ENCODE measurements at regions not wholly inside any gene's neighbourhood (a gene's known extent, or its start where the extent isn't known, plus 50 kb on each side); places are given as distances from the start of the nearest gene placed in this dataset.
"Not testable (repeated sequence)": the region's sequence is repeated elsewhere in the genome, so short reads cannot be mapped to it uniquely, and the experiment has no call there.

DNA sequence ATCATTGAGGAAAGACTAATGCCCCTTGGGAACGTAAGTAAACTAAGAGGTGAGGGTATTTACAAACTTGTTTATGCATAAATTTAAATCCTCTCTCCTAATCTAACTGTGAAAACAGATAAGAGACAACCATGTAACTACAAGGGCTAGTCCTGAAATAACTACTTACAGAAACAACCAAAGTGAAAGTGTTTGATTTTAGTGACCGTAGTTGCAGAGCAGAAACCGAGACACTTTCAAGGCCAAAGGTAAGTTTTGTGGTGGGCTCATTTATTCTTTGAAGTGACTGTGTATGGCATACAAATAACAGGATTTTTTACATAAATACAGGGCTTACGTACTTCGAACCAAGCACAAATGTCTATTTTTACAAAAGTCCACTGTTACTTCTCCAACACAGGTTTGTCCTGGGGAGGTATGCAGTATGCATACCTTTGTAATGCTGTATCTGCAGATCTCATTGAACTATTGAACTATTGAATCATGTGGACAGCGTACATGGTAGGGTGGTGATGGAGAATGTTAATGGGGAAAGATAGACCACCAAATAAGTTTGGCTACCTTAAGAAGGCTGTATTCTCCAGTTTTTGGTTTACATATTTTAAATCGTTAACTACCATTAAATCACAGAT lies 99.6 kb upstream of the RBMS3 start:
- intact Hi-C loops (cut with micrococcal nuclease) = no loop called here

DNA sequence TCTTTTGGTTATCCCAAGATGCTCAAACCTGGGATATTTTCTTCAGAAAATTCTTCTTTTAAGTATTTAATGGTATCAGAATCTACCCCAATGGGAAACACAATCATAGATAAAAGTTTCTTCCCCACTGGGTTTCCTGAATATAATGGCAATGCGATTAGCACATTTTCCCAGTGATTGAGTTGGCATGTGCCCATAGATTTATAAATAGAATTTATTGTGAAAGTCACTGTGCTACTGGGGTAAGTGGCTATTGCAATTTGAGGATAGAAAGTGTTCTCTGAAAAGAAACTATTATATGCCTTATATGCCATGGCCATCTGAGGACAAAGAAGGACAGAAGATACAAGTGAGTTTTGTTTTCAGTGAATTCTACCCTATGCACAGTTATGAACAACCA lies 99.0 kb upstream of the RBMS3 start:
- intact Hi-C loops (cut with micrococcal nuclease) = no loop called here

DNA sequence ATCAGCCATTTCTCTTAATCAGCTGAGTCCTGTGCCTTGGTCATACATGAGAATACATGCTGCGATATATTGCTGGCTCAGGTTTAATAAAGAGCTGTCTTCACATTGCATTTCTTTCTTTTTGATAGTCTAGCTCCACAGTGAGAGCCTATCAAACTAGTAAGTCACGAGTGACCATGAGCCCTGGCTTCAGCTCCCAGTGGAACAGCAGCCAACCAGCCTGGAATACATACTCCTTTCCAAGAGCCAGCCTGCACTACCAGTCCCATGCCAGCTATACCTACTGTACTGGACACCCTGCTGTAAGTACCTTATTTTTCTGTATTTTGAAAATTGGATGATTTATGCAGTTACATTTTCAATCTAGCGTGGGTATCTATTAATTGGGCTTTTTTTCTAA lies 98.0 kb upstream of the RBMS3 start:
- intact Hi-C loops (cut with micrococcal nuclease) = not testable (repeated sequence)

GRCh38 chr3:29183346-29184087 lies 97.4 kb upstream of the RBMS3 start:
- intact Hi-C loops (cut with micrococcal nuclease) = no loop called here

DNA sequence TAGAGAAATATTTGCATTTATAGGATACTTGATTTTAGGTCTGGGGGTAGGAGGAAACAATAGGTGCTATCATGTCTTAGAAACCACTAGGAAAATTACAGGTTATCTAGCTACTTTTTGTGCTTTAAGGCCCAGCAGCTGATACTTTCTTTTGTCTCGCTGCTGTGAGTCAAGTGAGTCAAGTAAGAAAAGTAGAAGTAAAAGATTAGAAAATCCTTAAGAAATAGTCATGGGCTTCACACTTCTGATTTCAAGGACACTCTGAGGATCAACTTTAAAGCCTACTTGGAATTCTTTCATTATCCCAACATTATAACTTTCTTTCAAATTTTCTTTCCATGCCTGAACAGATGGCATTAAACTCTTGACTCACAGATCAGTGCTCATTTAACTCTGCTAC lies 95.2 kb upstream of the RBMS3 start:
- intact Hi-C loops (cut with micrococcal nuclease) = no loop called here

DNA sequence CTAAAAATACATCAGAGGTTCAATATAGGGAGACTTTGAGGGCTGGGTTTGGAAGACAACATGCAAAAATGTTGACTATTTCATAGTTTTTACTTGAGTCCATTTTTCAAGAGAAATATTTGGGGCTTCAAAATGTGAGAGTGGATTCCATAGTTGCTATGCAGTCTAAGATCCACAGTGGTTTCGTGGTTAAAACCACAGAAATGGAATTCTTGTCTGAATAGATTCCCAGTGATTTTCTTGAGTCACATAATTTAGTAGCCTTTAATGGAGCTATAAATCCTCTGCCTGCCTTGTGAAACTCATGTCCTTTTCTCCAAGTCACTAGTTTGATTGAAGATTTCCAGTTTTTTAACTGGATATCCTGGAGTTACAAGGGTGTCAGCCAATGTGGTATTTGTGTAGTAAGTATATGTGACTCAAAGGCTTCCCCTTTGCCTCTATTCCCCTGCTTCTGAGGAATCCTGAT lies 94.7 kb upstream of the RBMS3 start:
- intact Hi-C loops (cut with micrococcal nuclease) = no loop called here

DNA sequence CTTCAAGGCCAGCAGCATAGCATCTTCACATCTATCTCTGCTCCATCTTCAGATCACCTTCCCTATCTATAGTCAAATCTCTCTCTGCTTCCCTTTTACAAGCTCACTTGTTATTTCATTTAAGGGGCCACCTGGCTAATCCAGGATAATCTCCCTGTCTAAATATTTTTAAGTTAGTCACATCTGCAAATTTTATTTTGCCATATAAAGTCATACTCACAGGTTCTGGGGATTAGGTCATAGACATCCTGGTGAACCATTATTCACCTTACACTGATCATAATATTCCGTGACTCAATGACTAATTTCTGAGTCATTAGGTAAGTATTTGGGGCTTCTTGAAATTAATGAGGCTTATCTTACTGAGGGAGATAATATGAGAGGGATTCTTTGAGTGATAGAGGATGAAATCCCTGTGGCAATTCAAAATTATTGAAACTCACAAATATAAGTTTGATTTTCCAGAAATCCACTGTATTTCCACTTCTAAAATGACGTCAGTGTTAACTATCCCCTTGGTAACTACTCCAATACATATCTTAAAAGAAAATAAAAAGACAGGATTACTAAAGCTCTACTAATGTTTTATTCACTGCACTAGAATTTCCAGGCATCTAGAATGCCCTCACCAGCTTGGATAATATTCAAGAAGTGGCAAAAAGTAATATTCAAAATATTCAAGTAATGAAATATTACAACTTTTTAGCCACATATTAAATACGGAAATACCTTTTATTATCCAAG lies 93.7 kb upstream of the RBMS3 start:
- intact Hi-C loops (cut with micrococcal nuclease) = no loop called here

- intact Hi-C loops (cut with micrococcal nuclease) = no loop called here
Observed at GRCh38 chr3:29189328-29189727, 91.5 kb upstream of the RBMS3 start.

DNA sequence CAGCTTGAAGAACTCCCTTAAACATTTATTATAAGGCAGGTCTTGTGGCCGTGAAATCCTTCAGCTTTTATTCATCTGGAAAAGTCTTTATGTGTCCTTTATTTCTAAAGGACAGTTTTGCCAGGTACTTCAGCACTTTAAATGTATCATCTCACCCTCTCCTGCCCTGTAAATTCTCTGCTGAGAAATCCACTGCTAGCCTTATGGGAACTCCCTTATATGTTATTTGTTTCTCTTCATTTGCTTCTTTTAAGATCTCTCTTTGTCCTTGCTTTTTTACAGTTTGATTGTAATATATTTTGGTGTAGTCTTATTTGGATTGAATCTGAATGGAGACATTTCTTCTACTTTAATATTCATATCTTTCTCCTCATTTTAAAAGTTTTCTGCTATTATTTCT lies 86.7 kb upstream of the RBMS3 start:
- intact Hi-C loops (cut with micrococcal nuclease) = no loop called here

DNA sequence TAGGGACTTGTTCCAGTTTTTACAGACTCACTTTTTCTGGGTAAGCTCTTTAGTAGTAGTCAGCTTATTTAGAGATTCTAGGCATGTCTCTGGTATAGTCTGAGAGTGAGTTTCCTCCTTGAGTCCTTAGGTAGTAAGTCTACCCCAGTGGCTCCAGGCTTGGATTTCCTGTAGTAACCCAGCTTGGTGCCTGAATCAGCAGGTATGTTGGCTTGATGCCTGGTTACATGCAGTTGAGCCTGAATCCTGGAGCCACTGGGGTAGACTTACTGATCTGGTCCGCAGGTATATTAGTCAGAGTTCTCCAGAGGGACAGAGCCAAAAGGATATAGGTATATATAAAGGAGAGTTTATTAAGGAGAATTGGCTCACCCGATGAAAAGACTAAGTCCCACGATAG lies 85.8 kb upstream of the RBMS3 start:
- intact Hi-C loops (cut with micrococcal nuclease) = no loop called here

GRCh38 chr3:29201604-29202003 lies 79.3 kb upstream of the RBMS3 start:
- intact Hi-C loops (cut with micrococcal nuclease) = no loop called here

DNA sequence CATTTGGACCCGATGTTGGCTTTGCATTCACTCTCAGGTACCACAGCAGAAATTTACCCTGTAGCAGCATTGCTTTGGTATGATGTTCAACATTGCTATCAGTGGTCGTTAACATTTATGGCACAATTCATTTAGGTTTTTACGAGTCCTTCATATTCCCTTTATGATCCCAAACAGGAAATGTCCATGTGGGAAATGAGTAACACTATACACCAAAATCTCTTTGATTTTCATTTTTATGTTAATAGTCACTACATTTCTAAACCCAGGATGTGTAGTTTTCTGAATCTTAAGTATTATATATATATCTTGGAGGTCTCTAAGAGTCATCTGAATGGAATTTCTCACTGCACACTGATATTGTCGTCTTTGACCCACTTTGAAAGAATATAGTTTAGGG lies 78.5 kb upstream of the RBMS3 start:
- intact Hi-C loops (cut with micrococcal nuclease) = no loop called here

DNA sequence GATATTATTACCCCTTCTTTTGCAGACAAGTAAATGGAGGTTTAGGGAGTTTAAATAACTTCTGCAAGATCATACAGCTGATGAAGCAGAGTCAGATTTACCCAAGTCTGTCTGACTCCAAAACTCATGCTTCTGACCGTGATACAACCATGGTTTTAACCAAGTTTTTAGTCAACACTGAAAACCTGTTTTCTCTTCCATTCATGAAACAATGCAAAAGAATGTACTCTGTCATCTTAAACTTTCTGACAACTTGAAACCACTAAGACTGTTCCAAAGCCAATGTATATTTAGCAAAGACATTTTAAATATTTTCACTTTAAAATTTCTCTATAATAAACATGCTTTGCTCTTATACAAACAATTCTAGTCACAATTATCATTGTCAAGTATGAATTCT lies 77.0 kb upstream of the RBMS3 start:
- intact Hi-C loops (cut with micrococcal nuclease) = no loop called here

DNA sequence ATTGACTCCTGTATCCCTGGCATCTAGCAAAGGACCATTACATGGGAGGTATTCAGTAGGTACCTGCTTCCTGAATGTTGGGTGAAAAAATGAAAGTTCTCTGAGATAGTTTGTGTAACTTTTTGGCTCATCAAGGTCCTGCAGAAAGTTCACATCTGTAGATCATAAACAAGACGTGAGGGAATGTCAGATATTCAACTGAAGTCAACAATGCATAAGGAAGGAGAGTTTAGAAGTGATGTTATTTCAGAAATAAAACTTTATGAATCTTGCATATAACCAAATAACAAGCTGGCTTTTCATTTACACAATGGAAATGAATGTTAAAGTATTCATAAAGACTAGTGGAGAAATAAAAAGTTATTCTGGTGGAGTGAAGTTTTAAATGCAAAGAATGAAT lies 73.4 kb upstream of the RBMS3 start:
- intact Hi-C loops (cut with micrococcal nuclease) = no loop called here

GRCh38 chr3:29212789-29213433 lies 68.0 kb upstream of the RBMS3 start:
- intact Hi-C loops (cut with micrococcal nuclease) = no loop called here

DNA sequence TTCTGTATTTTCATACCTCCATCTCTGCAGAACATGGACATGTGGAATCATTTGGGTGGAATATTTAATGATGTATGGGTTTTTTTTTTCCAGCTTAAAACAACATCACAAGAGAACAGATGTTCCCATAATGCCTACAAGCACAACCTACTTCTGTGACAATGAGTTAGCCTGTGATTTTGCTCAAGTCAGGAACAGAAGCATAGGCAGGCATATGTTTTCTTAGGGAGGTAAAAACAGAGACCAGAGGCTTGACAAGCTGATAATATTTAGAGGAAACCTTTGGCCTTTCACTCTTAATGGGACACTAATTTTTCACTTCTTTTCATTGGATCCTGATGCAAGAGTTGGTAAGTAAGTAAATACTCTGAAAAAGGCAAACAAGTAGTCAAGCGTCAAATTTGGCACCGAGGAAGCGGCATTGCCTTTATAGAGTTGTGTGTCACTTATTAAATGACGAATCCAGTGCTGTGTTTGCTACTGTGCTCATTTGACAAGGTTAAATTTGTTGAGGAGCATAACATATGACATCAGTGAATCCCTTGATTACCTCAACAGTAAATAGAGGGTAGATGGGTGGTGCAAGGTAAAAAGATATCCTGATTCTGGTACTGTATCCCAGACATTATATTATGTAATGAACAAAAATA lies 66.7 kb upstream of the RBMS3 start:
- intact Hi-C loops (cut with micrococcal nuclease) = no loop called here

GRCh38 chr3:29215948-29216347 lies 64.9 kb upstream of the RBMS3 start:
- intact Hi-C loops (cut with micrococcal nuclease) = no loop called here

GRCh38 chr3:29226706-29227105 lies 54.2 kb upstream of the RBMS3 start:
- intact Hi-C loops (cut with micrococcal nuclease) = no loop called here

DNA sequence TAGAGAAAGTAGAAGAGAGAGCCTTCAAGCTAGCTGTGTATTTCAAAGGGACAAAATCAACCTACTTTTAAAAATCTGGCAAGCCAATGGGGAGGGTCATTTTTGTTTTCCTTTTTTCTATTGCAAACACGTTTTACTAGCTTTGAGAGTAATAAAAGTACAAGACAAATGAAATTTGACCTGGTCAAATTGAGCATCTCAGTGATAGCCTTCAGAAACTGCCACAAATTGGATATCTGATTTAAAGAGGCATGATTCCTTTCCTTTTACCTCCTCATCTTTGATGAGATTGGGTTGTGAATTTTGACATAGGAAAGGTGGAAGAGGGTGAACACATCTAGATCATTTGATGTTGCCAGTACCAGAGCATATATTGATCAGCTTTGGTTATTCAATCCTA lies 53.6 kb upstream of the RBMS3 start:
- intact Hi-C loops (cut with micrococcal nuclease) = no loop called here
